COLO829 (cell line): ENCODE measurements at regions not wholly inside any gene's neighbourhood (a gene's known extent, or its start where the extent isn't known, plus 50 kb on each side); places are given as distances from the start of the nearest gene placed in this dataset.
"Not testable (repeated sequence)": the region's sequence is repeated elsewhere in the genome, so short reads cannot be mapped to it uniquely, and the experiment has no call there.

Source experiments
- DNase-seq: peaks from one replicate; pipeline ENCODE4 v3.0.0; 2012; ENCODE audit warnings: low spot score

DNA sequence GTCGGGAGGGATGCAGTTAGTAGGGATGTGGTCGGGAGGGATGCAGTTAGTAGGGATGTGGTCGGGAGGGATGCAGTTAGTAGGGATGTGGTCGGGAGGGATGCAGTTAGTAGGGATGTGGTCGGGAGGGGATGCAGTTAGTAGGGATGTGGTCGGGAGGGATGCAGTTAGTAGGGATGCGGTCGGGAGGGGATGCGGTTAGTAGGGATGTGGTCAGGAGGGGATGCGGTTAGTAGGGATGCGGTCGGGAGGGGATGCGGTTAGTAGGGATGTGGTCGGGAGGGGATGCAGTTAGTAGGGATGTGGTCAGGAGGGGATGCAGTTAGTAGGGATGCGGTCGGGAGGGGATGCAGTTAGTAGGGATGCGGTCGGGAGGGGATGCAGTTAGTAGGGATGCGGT, 96.2 kb downstream of the BDH1 start:
- not testable (repeated sequence) for DNase-seq

DNA sequence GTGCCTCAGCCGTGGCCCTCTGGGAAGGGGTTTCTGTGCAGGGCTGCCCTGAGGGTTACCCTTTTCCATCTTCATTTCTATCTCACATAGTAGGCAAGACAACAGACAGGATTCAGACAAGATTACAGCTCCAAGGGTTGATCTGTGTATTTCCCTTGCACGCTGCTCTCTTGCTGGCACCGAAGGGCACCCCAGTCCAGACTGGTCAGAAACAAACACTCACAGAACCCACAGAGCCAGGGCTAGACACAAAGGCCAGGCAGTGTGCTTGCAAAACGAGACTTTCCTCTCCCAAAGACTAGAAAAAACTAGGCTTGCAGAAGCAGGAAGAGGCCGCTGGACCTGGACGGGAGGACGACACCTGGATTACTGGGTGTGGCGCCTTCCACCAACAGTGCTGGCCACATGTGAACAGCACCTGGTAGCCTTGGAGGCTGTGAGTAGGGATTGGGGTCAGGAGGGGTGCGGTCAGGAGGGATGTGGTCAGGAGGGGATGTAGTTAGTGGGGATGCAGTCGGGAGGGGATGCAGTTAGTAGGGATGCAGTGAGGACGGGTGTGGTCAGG, 96.8 kb downstream of the BDH1 start:
- DNase-seq = no peak

DNA sequence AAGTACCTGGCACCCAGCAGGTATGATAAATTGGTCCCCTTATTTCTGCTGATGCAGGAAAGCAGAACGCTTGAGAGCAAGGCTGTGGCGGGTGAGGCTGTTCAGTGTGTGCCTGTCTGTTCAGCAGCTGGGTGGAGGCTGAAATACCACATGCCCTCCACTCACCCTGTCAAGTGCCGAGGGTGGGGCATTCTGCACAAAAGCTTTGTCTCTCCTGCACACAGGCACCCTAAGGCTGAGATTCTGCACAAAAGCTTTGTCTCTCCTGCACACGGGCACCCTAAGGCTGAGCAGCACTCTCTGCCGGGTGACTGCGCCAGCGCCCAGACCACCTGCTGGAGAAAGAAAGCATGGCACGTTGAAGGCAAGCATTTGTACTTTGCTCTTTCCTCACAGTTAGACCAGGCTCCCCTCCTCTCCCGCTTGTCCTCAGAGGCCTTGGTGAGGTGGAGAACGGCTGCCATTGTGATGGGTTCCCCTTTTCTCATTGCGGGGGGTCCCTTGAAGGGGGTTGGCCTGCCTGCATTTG, 97.5 kb downstream of the BDH1 start:
- DNase-seq = no peak

DNA sequence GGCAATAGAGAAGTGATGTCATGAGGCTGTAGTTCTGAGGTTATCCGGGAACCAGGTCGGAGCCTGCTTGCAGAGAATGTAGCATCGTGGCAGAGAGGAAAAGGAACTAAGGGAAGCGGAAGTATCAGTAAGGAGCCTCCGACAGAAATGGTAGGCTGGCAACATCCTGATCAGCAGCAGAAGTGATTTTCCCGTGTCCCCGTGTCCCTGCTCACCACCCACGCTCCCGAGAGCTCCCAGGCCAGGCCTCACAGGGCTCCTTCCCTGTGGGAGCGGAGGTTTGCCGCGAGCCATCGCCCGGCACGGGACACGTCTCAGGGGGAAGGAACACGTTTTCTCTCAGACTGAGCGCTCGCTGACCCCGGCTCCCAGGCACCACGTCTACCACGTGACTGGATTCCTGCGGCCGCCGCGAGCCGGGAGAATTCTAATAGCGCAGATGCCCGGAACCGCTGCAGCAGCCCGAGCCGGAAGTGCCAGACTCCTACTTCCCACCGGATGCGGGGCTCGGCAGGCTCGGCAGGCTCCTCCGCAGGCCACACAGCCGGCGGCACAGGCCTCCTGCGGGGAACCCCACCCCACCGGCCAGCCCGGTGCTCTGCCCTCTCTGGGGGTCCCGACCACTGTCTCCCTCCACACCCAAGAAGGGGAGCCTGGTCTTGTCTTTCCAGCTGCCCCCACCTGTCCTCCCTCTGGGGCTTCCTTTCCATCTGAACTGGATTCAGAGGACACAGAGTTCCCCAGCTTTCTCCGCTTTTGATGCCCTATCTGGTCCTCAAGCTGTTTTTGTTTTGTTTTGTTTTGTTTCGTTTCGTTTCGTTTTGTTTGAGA, 99.3 kb downstream of the BDH1 start:
- peak; percentile 86 for DNase-seq

DNA sequence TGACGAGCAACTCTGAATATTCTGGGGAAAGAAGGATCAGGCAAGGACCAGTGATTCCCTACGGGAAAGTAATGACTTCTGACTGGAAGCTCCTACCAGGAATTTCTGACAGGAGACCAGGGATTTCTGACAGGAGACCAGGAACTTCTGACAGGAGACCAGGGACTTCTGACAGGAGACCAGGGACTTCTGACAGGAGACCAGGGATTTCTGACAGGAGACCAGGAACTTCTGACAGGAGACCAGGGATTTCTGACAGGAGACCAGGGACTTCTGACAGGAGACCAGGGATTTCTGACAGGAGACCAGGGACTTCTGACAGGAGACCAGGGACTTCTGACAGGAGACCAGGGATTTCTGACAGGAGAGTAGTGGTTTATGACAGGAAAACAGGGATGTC, 100.9 kb downstream of the BDH1 start:
- DNase-seq = not testable (repeated sequence)

DNA sequence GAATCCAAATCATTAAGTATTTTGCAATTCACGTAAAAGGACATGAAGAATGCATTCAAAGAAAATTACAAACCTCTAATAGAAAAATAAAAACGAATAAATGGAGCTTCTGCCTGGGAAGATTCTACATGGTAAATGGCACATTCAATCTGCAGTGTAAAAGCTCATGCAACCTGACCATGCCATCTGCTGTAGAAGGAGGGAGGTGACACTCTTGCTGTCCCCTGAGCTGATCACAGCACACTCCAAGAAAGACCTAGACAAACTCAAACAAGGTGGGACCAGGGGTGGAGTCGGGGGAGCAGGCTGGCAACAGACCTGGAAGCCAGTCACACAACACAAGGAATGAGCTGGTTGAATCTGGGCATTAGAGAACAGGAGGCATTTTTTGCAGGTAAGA, 101.8 kb downstream of the BDH1 start:
- no peak for DNase-seq

DNA sequence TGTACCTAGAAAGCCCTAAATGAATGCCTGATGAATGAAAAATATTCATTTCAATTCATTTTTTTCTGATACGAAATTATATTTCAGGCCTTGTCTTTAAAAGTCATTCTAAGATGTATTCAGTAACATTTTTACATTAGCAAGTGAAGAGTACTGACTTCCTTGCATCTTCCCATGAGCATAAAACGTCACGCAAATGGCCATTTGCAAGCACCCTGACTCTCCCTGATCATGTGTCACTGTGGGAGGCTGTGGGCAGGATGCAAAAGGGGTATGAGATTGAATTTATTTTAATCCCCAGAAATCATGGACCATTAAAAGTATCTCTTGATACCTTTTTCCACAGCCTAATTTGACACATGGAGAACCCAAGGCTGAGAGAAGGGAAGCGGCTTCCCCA, 105.0 kb downstream of the BDH1 start:
- DNase-seq = no peak

DNA sequence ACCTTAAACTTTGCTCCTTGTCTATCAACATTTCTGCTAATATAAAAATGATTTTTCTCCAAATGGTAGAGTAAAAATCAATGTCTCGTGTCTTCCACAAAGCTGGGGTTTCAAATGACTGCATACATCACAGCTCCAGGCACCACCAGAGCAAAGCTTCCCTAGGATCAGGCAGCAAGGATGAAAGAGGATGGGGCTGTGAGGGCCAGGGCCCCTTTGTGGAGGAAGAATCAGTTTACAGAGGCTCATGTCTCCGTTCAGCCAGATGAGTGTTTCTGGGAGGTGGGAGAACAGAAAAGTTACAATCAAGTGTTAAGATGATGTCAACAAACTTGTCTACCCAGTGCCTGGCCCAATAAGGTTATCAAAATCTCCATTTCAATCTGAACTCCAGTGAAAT, 105.5 kb downstream of the BDH1 start:
- DNase-seq = no peak

DNA sequence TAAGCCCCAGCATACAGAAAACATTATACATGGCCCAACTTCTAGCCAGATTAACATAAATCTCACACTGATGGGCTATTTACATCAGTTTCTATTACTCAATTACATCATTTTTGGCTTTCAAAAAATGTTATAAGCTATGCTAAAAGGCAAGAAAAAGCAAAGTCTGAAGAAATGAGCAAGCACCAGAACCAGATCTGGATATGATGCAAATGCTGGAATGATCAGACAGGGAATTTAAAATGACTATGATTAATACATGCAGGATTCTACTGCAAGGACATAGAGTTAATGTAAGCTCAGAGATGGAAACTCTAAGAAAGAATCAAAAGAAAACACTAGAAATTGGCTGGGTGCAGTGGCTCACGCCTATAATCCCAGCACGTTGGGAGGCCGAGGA, 106.6 kb downstream of the BDH1 start:
- not testable (repeated sequence) for DNase-seq

DNA sequence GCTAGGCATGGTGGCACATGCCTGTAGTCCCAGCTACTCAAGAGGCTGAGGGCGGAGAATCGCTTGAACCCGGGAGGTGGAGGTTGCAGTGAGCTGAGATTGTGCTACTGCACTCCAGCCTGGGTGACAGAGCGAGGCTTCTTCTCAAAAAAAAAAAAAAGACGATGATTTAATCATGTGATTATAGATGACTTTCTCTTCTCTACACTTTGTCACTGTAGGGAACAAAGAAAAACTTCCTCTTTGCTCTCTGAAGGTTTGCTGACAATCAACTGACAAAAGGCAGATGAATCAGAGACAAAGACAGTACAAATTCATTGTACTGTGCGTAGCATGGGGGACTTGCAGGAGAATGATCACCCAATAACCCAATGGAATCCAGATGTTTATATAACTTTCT, 108.0 kb downstream of the BDH1 start:
- not testable (repeated sequence) for DNase-seq

DNA sequence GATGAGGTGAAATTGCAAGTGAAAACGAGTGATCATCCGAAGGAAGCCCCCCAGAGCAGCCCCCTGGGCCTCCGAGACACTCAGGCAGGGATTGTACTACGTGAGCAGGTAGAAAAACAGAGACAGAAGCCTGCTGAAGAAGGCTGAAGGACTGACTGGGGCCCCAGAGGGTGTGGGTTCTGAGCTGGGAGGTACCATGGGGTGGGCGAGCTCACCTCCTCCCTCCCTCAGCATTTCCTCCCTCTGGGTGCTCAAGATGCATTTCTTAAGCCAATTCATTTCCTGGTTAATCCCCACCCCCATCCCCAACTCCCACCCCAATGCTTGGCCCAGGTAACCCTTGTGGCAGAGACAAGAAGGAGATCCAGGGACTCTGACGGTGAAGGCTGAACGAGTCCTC, 108.7 kb downstream of the BDH1 start:
- no peak for DNase-seq

DNA sequence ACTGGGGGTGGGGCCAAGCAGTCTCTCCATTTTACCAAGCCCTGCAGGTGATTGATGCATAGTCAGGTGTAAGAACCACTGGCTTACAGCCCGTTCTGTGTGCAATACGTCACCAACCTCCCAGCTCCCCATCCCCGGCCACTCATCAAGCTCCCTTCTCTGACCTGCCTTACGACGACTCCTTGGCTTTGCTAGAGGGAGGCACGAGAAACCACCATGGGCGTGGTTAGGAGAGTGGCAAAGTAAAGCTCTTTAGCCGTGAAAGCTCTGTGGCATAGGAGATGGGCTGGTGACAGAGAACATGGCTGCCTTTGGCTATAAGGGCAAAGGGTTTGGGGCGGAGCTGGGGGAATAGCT, 109.1 kb downstream of the BDH1 start:
- DNase-seq = no peak

DNA sequence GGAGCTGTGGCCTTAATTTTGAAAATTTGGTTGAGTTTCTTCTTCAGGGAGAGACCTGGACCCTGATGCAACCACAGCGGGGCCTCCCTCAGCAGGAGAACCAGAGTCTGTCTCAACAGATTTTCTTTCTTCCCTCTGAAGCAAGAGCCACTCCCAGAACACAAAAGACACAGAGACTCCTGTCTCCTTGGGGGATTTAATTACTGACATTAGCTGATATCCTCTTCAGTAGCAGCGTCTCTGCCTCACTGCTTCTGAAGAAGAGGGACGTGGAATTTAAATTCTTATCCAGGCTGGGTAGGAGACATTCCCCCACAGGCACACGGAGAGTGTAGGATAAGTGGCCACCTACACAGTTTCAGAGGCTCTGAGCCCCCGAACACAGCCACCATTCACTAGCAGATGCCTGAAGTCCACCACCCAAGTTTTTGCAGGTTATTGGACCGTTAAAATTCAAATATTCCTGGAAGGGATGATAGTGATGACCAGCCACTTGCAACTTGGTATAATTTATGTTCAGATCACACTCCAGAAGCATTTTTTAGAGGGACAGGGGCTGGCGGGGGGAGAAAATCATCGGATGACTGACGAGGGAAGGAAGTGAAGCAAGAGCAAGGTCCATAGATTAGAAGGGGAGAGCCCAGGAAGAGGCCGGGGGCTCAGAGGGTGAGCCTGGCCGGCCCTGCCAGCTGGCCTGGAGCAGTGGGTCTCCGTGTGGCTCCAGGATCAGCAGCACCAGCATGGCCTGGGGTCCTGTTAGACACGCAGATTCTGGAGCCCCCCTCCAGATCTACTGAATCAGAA, 109.7 kb downstream of the BDH1 start:
- DNase-seq = no peak

DNA sequence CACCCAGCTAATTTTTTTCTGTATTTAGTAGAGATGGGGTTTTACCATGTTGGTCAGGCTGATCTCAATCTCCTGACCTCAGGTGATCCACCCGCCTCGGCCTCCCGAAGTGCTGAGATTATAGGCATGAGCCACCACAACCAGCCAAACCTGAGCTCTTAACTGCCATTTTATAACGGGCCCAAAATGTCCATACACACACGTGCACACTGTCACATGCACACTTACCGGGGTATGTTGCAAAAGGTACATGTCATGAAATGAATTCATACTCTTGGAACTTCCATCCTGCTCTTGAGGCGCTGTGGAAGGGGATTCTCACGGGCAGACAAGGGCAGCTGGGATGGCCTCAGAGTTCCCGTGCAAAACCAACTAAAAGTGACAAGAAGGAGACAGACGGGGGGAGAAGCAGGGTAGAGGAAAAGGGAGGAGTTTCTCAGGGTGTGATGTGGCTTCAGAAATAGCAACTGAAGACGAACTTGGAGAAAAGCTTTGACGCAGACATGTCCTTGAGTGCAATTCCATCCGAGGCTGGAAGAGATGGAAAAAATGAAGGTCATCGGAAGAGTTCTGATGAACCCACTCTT, 110.9 kb downstream of the BDH1 start:
- DNase-seq = no peak

DNA sequence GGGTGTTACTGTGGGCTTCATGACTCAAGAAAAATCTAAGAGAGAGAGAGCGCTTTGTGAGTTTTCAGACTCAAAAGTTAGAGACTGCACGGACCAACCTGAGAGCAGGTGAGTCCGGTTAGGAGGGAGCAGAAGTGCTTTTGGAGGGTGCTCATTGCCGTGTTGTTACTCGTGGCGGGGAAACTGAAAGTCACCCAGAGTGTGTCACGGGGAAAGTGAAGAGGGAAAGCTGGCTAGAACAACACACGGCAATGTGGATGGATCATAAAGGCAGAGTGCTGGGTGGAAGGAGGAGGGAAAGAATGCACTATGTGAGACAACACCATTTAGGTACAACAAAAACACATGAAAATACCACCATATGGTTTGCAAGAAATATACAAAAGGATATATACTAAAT, 112.3 kb downstream of the BDH1 start:
- no peak for DNase-seq

DNA sequence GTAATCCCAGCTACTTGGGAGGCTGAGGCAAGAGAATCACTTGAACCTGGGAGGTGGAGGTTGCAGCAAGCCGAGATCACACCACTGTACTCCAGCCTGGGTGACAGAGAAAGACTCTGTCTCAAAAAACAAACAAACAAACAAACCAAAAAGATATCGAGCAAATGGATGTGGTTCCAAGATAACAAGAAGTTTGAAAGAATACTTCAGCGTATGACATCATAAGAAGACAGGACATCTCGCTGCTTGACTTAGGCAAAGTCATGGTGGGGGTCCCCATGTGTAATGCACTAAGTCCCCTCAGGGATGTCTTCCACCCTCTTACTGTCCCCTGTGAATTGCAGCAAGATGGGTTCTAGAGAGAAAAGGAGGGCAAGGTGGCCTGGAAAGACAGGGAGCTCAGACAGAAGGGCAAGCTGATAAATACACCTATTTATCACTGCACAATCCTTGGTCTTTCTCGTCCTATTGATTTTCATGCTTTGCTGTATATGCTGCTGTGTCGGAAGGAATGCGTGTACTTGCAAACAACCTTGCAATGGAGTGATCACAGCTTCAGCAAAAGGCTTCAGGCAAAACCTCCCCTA, 115.0 kb downstream of the BDH1 start:
- no peak for DNase-seq

DNA sequence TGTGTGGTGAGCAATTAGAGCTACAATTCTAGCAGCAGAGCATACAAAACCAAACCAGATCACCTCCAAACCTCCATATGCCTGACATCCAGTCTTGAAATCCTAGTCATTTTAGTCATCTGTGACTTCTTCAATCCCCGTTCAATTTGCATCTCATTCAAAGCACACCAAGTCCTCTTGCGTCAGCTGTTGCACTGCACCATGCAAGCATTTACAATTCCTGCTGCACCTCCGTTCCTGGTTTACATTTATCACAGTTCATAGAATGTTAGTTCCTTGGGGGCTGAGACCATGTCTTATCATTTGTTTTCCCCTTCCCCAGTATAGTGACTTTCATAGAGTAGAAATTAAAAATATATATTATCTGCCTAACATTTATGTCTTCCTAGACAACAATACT, 116.9 kb downstream of the BDH1 start:
- DNase-seq = no peak

DNA sequence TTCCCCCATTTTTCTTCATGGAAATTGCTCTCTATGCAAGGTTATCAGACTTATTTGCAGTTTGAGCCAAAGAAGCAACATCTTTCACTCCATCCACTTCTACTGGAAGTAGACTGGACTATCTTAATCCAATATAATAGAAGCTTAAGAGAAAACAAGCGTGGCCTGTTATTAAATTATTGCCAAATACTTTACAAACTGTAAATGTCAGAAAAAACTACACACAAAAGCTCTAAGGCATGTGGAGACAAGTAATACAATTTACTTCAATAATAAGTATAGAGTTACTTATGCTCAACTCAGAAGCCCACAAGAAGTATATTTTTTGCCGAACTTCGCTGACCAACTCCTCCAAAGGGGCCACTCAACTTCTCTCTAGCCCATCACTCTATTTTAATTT, 120.3 kb downstream of the BDH1 start:
- DNase-seq = no peak

DNA sequence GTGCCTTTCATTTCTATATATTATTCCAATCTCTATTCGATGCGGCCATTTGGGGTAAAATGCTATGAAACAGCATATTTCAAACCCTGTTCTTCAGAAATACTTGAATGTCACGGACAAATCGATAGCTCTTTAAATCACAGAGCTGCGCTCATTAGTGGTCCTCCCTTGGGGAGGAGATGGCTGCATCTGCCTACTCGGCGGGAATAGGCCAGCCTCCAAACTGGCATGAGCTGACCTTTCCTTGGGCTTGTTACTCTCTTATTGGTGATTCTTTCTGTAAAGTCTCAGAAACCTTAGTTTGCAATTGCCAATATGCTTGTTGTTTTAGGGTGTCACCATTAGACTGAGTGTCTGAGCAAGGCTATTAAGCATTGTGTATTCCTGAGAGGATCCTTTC, 120.9 kb downstream of the BDH1 start:
- DNase-seq = no peak

DNA sequence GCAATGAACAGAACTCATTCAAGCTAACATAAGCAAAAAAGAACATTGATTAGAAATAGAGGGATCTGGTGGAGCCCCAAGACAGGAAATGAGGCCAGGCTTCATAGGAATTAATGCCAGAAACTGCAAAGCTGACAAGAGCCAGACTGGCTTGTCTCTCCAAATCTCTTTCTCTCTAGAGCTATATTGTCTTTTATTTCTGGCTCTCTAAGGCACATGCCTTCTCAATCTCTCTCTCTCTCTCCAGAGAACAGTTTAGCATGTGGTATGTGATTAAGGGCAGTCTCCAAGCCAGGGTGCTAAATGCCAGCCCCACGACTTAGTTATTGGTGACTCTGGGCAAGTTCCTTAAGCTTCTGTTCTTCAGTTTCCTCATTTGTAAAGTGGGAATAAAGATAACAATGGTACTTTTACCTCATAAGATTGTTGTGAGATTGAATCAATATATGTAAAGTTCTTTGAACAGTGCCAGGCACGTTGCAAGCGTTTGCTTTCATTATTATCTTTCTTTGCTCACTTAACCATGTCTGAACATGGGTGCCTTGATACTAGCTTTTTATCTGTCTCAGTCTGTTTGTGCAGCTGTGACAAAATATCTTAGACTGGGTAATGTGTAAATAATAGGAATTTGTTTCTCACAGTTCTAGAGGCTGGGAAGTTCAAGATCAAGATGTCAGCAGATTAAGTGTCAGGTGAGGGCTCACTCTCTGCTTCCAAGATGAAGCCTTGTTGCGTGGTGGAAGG, 123.2 kb downstream of the BDH1 start:
- no peak for DNase-seq

DNA sequence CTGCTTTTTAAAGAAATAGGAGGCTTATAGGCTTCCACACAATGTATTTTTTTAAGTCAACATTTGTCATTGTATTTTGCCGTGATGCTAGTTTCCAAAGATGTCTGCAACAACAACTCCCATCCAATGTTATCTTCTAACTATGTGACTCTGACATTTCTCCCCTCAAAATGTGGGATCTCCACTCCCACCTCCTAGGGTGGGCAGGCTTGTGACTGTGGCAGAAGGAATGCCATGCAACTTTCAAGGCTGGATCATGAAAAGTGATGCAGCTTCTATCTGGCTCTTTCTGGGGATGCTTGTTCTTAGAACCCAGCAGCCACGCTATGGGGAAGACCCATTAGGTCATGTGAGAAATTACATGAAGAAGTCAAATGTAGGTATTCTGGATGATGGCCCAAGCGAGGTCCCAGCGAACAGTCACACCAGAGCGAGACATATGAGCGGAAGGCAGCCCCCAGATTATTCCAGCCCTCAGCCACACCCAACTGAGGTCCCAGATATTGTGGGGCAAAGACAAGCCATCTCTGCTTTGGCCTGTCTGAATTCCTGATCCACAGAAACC, 124.3 kb downstream of the BDH1 start:
- DNase-seq = no peak
